NCI-H524 treated with DMSO at 0.1 percent for 48 hours (cell line): ENCODE measurements at regions not wholly inside any gene's neighbourhood (a gene's known extent, or its start where the extent isn't known, plus 50 kb on each side); places are given as distances from the start of the nearest gene placed in this dataset.

Source experiments
- DNase-seq: peaks from one replicate; lab custom pipeline; 2025; lab: John Stamatoyannopoulos, UW

DNA sequence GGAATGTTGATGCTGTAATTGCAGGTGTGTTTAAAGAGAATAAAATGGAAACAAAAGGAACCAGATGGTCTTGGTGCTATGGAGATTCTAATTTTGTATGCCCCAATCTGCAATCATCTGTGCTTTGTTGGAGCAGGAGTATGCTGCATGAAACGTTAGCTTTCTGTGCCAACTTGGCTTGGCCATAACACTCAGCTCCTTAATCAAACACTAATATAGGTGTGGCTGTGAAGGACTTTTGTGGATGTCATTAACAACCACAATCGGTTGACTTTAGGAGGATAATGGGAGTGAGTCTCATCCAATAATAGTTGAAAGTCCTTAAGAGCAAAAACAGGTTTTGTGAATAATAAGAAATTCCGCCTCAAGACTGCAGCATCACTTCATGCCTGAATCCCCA is 399.2 kb downstream of the NLGN4X start:
- no peak for DNase-seq

DNA sequence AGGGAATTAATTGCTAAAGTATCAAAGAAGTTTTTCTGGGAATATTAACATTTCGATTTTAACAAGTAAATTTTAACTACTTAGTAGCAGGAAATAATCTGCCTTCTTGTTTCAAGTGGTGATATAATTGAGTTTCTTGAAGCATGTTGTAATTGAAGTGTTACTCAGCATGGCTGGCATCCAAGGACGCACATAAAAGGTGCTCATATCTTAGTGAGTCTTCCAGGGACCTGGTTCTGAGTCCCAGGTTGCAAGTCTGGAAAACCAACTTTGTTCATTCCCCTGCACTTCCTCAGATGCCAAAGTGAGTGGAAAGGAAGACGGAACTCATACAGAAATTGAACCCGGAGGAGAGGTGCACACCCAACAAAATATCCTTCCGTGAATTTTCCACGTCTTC is 399.6 kb downstream of the NLGN4X start:
- no peak for DNase-seq

DNA sequence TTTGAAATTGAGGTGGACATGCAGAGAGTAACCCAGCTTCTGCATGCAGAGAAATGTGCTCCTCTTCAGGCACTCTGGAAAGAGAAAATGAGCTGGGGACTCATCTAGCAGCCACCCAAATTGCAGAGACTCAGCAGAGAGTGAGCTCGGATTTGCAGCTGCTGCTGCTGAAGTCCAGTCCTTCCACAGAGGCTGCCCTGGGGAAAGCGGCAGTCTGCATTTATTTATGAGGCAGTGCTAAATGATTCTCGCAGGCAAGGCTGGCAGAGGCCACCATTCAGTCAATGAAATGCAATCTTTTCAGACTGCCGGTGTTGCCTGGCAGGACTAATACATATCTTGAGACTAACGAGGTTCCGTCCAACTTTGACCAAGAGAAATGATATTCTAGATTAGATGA is 404.8 kb downstream of the NLGN4X start:
- DNase-seq, result no peak

DNA sequence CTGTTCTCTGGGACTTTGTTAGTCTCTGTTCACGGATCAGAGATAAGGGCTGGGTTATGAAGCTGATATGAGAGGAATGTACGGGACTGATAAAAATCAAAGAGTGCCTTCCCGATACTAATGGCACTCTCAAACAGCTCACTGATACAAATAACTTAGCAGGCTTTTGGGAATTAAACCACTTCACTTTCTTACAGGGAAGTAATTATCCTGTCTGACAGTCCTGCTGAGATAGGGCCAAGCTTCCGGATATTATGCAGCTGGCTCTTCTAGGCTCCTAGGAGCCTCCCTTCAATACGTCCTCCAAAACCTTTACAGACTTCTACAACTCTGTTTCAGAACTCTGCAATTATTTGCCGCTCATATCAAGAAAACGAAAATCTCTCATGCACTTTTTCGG is 418.0 kb downstream of the NLGN4X start:
- DNase-seq, result no peak

DNA sequence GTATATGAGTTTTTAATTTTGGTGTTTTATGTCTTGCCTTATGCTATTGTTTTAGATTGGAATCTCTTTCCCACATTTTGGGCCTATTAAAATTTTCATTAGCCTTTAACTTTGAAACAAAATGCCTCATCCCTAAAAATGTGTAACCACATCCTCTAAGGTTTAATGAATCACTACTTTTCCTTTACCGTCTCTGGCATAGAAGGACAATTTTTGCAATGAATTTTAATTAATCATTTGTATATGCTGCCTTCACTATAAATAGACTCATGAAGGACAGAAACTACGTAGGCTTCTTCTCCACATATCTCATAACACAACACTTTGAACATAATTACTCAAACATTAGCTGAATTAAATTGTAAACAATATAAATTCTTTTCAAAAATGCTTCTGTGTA is 421.5 kb downstream of the NLGN4X start:
- no peak for DNase-seq

DNA sequence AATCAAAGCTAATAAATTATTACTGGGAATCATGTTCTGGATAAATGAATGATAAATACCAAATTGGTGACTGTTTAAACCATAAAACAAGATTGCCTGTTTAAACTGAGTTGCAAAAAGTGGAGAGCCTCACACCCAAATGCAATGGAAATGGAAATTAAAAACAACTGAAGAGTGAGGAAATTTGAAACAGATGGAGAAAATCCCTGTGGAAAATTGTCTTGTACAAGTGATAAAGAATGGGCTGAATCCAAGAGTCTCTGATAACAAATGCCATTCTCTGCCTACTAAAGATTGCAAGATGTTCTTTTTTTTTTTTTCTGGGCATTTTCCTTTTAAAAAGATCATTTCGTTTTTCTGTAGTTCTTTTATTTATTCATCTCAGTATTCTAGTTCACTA is 426.3 kb downstream of the NLGN4X start:
- no peak for DNase-seq

DNA sequence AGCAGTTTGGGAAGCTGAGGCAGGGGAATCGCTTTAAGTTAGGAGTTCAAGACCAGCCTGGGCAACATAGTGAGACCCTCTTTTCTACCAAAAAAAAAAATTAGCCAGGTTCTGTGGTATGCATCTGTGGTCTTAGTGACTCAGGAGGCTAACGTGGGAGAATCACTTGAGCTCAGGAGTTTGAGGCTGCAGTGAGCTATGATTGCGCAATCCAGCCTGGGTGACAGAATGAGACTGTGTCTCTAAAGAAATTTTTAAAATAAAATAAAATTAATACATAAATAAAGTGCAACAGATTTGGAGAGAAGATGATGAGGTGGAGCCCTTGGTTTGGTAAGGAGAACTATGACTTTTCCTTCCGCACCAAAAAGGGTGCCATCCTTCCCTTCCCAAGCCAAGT is 436.9 kb downstream of the NLGN4X start:
- DNase-seq, result no peak

DNA sequence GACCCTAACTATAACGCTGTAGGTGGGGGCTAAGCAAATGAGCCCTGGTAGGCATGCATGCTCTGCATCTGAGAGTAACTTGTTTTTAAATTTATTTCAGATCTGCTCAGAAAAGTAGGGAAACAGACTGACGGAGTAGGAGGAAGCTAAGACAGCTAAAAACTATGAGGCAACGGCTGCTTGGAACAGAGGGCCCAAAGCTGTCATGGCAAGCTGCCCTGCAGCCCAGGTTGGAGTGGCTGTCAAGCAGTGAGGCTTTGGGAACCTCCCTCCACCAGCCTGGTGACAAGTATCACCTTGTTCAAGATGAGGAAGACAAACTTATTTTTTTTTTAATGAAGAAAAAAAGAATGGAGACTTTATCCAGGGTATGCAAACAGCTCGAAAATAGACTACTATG is 439.8 kb downstream of the NLGN4X start:
- DNase-seq, result no peak

DNA sequence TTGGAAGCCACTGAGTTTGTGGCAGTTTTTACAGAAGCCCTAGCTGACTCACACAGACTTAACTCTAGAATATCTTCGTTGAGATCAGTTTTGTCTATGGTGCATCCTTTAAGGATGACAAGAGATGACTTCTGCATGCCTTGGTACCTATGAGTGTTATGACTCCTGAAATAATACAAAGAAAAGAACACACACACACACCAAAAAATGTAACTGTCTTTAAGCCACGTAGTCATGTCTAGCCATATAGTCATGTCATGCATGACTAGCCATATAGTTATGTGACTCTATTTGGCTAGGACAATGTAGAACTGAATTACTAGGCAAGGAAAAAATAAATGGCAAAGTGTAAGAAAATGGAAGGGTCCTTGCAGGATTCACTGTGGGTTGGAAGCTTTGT is 447.8 kb downstream of the NLGN4X start:
- DNase-seq, result no peak

DNA sequence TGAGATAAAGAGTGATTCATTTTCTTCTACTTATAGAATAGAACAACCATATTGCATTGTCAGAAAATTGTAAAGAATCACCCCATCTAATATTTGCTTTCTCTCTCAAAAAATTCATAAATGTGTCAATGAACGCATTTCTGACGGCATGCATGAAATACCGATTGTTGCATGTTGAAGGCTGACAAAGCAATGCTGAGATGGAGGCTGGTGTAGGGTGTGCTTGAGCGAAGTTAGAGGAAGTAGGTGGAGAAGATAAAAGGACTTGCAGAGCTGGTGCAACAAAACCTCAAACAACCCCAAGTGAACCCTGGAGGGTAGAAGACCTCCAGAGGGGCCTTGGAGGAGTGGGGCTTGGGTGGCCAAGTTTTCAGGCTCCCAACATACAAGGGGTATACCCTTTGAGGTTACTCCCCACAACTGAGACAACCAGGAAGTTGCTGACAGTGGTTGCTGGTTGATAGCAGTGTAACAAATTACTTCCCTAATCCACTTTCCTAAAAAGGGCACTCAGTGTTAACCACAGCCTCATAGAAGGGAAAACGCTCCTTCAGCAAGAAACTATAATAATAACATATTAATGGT is 452.7 kb downstream of the NLGN4X start:
- no peak for DNase-seq

DNA sequence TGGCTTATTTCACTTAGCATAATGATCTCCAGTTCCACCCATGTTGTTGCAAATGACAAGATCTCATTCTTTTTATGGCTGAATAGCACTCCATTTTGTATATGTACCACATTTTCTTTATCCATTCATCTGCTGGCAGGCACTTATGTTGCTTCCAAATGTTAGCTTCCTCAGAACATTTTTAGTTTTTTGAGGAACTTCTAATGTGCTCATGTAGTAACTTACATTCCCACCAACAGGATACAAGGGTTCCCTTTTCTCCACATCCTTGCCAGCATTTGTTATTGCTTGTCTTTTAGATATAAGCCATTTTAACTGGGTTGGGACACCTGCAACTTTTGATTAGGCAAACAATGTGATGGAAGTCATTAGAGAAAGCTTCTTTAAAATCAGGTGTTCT is 454.2 kb downstream of the NLGN4X start:
- no peak for DNase-seq

DNA sequence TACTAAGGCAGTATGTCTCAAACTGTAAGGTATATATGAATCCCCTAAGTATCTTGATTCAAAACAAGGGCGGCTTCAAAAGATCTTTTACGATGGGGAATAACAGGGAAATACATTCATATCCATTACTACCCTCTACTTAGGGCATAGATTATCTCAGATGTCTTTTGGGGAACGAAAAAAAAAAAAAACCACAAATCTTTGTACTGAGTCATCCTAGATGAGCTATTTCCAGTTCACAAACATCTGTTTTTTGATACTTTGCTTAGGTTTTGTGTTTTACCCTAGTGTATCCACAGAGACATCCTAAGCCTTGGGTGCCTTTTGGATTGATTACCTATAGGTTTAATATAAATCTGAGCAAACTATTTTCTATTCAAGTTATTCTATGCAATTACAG is 457.2 kb downstream of the NLGN4X start:
- no peak for DNase-seq

DNA sequence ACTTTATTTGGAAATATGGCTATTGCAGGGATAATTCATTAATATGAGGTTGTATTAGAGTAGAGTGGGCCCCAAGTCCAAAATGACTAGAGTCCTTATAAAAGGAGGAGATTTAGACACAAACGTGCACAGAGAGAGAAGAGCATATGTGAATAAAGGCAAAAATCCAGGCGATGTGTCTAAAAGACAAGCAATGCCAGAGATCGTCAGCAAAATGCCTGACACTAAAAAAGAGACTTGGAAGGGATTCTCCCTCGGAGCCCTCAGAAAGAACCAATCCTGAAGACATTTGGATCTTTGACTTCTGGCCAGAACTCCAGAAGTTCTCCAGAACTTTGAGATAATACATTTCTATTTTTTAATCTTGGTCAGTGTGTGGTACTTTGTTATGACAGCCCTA is 472.1 kb downstream of the NLGN4X start:
- no peak for DNase-seq

DNA sequence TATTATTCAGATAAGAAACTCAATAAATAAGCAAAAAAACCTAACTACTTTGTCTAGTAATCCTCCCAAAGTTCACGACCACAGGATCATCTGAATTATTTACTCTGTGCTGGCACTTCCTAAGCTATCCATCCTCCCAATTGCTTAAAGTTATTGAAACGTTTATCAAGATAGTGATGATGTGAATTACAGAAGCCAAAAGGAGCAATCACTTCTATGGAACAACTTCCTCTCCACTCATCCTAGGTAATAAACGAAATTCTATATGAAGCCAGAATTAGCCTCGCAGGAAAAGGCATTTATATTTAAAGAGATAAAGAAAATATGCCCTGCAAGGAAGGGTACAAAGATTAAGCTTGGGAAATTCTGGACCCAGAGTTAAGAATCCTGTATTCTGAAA is 475.4 kb downstream of the NLGN4X start:
- DNase-seq, result no peak

DNA sequence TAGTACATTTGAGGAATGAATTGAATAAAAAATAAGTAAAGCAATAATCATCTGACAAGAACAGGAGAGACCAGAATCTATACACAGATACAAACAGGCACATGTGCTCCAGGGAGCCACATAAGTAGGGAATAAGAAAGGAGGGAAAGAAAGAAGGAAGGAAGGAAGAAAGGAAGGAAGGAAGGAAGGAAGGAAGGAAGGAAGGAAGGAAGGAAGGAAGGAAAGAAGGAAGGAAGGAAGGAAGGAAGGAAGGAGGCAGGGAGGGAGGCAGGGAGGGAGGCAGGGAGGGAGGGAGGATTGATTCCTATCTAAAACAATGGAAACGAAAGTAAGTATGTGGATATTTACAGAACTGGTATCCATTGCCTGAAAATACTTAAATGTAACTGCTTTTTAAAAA is 475.8 kb downstream of the NLGN4X start:
- no peak for DNase-seq

DNA sequence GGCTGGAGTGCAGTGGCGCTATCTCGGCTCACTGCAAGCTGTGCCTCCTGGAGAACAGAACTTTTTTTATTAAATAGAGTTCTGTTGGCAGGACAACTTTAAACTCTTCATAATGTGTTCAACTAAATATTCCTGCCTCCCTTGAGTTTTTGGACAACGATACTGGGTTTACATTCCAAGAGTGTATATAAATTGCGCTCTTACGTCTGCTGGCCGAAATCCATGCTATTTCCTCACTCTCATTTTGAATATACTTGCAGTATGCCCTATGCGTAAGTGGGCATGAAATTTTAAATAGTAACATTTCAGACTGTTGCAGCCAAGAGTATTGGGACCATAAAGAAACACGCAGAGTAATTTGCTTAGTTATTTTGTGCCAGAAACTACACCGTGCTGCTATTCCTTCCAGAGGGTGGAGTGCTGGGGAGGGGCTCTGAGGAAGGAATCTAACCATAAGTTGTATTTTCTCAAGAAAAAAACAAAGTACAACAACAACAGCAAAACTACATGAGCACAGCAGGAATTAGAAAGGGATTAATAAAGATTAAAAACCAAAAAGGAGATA is 480.0 kb downstream of the NLGN4X start:
- no peak for DNase-seq

DNA sequence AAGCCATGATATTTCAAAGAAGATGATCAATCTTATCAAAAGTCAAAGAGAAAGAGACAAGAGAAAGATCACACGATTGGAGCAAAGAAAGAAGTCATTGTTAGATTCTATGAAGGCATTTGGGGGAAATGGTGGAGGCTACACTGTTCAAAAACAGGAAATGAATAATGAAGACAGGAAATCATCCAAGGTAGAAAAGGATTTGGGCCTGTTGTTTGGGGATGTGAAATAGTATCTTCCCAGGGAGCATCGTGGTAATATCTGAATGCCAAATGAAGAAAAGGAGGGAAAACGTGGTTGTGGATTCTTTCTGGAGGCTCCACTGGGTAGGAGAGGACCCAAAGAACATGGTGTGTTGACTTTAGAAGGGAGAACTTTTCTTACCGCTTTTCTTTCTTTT is 482.4 kb downstream of the NLGN4X start:
- no peak for DNase-seq

DNA sequence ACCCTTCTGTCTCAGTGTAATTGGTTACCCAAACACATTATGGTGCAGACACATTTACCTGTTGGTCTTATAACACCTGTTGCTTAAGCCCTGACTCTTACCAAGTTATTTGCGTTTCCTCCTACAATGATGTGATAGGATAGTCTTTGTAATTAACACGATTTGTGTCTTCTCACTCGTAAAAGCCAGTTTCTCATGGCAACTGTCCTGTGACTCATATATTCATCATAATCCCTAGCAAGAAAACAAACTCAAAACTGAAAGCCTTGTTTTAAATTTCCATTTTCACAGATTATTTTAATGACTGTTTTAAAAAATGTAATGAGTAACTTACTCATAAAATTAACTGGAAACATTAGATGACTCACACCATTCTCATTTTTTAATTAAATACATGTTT is 495.2 kb downstream of the NLGN4X start:
- no peak for DNase-seq

DNA sequence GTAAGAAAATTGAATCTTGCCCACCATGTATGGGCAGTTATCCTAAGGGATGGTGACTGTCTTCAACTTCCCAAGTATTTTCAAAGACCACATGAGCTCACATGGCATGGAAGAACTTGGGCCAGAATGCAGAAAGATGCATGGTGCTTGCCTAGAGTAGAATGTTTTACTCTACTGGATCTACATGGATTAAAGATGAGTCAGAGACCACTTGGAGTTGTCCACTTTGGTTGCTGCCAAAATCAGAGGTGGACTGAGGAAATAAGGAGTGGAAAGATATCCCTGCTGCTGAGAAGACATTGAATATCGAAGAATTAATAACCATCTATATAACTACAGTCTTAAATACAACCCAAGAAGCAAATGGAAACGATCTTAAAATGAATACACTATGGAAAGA is 498.1 kb downstream of the NLGN4X start:
- DNase-seq, result no peak

DNA sequence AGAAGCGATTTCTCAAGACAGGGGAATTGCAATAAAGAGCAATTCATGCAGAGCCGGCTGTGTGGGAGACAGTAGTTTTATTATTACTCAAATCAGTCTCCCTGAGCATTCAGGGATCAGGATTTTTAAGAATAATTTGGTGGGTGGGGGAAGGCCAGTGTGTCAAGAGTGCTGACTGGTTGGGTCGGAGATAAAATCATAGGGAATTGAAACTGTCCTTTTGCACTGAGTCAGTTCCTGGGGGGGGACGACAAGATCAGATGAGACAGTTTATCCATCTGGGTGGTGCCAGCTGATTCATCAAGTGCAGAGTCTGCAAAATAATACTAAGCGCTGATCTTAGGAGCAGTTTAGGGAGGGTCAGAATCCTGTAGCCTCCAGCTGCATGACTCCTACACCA is 502.4 kb downstream of the NLGN4X start:
- no peak for DNase-seq

DNA sequence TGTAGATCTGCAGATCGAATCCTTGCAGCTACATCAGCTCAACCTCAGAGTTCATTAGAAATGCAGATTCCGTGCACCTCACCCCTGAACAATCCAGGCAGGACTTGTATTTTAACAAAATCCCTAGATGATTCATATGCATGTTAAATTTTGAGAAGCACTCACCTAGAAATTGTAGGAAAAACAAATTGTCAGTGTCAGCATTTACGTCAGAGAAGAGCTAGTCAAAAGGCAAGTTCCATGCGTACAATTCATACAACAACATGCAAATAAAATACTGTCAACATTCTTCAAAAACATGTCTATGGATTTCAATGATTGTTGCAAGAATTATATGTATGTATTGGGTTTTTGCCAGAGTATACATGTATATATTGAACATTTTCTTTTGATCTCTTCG is 504.5 kb downstream of the NLGN4X start:
- DNase-seq, result no peak

DNA sequence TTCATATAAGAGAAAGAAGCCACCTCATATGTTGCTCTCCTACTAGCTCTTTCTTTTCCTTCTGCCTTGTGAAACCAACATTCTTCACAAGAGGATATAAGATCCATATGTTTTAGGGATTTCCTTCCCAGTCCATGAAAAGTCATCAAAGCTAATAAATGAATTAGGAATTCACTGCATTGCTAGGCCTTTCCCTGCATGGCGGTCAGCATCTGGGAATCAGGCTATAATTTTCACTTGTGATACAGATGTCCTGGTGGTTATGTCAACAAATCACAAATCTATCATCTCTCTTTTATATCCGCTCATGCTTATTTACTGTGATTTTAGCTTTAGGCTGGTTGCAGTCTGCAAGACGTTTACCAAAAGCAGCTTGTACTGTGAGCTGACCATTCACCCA is 510.0 kb downstream of the NLGN4X start:
- DNase-seq, result no peak

DNA sequence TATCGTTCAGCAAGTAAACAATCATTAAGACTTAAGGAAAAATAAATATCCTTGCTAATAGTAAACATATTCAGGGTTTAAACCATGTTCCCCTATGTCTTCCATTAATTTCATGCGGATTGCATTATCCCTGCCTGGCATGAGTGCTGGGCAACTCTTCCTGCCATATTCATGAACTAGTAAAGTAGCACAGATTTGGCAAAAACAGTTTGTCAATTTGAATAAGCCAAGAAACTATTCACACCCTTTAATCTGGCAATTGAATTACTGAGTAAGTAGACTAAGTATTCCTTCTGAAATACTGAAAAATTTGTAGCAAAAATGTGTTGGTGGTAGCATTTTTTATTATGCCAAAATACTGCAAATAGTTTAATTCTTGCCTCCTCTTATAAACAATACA is 512.0 kb downstream of the NLGN4X start:
- no peak for DNase-seq

DNA sequence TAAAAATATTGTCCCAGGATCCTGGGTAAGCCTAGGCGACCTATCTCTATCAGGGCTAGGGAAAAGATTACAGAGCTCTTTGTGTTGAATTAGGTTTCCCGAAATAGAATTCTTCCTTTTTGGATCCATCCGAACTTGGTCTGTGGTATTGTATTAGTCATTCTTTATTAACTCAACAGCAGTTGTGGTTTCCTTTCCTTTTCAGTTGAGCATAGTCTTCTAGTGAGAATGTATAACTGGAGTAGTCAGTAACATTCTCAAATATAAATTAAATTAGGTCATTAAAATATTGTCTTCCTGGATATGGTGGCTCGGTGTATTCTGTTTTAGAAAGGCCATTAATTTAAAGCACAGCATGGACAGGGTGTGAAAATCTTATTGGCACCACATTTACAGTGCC is 520.4 kb downstream of the NLGN4X start:
- DNase-seq, result no peak

DNA sequence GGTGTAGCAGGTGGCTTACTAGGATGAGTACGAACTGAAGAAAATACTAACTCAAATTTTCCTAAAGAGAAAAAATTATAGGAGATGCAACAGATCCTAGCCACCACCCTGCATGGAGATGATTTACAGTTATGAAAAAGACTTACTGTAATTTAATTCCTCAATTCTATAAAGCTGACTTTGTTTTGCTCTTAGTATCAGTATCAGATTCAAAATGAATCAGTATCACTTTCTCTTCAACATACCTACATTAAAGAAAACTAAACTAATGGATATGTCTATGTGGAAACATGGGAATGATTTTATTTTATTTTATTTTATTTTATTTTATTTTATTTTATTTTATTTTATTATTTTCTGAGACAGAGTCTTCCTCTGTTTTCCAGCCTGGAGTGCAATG is 525.8 kb downstream of the NLGN4X start:
- DNase-seq, result peak; percentile 48
